Vagina (tissue), 2 donors: ENCODE measurements at regions not wholly inside any gene's neighbourhood (a gene's known extent, or its start where the extent isn't known, plus 50 kb on each side); places are given as distances from the start of the nearest gene placed in this dataset.

Experiments
- CTCF ChIP-seq, 3 experiments: fragments of 450-650 bp in 2 of 3; fragments of 200-600 bp in 1 of 3; sonication (generic) in 1 of 3; IDR thresholded peaks; one replicate each; pipeline ENCODE4 v1.5.1; 2017 to 2019; ENCODE audit warnings: antibody characterized with exemption in 3 of 3, mild to moderate bottlenecking in 2 of 3, moderate library complexity in 2 of 3
- POLR2A ChIP-seq, 2 donors: fragments of 450-650 bp; IDR thresholded peaks; one replicate each; pipeline ENCODE4 v1.6.1; 2017; ENCODE audit warnings: antibody characterized with exemption in 2 of 2, mild to moderate bottlenecking in 2 of 2, moderate library complexity in 2 of 2
- POLR2AphosphoS5 ChIP-seq, 2 donors: sonication (generic); formaldehyde crosslinking; IDR thresholded peaks; one replicate each; pipeline ENCODE4 v1.9.0; 2017; ENCODE audit warnings: antibody characterized with exemption in 2 of 2, mild to moderate bottlenecking in 2 of 2, low read depth in 1 of 2; ENCODE audit not compliant: insufficient read depth in 1 of 2

- TF ChIP-seq CTCF (IDR thresholded peaks at IDR 0.05), result no peak
- no peak for TF ChIP-seq POLR2AphosphoS5 (IDR thresholded peaks at IDR 0.05; ENCODE audit: insufficient read depth in 1 of 2, low read depth in 1 of 2)
- TF ChIP-seq POLR2A (IDR thresholded peaks at IDR 0.05), result no peak
These were observed 392.5 kb upstream of the RPS23 start for GRCh38 chr5:82670692-82671091.
